ENCODE measurements at regions not wholly inside any gene's neighbourhood (a gene's known extent, or its start where the extent isn't known, plus 50 kb on each side); places are given as distances from the start of the nearest gene placed in this dataset.

DNA sequence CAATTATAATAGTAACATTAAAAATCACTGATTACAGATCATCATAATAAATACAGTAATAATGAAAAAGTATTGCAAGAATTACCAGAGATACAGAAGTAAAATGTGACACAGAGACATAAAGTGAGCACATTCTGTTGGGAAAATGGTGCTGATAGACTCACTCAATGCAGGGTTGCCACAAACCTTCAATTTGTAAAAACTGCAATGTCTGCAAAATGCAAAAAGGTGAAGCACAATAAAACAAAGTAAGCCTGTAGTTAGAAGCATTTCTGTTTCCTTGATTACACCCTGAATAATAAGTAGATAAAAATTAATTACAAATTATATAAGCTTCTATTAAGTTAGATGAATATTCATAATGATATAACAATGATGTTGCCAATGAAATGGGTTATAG, 736.2 kb upstream of the CHD1 start:
- TF ChIP-seq, protein P1, sequence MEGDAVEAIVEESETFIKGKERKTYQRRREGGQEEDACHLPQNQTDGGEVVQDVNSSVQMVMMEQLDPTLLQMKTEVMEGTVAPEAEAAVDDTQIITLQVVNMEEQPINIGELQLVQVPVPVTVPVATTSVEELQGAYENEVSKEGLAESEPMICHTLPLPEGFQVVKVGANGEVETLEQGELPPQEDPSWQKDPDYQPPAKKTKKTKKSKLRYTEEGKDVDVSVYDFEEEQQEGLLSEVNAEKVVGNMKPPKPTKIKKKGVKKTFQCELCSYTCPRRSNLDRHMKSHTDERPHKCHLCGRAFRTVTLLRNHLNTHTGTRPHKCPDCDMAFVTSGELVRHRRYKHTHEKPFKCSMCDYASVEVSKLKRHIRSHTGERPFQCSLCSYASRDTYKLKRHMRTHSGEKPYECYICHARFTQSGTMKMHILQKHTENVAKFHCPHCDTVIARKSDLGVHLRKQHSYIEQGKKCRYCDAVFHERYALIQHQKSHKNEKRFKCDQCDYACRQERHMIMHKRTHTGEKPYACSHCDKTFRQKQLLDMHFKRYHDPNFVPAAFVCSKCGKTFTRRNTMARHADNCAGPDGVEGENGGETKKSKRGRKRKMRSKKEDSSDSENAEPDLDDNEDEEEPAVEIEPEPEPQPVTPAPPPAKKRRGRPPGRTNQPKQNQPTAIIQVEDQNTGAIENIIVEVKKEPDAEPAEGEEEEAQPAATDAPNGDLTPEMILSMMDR (conservative IDR thresholded peaks at IDR 0.05 in 1 of 2, IDR thresholded peaks at IDR 0.05 in 1 of 2; ENCODE audit: low read depth in 1 of 2, low read length in 2 of 2) = no peak
- no peak for TF ChIP-seq EZH2 (IDR thresholded peaks at IDR 0.05; ENCODE audit: low read length, missing control alignments)
- Histone ChIP-seq H3K4me1 (ENCODE audit: control insufficient read depth, extremely low read depth, insufficient read depth, low read length) (no peaks in the 10 kb centered on the region), H3K9ac (ENCODE audit: insufficient read depth, low read length) (no peak overlapping the region), H3K36me3 (ENCODE audit: control insufficient read depth, insufficient read depth, low read length) (no peaks in the 10 kb centered on the region), H3K27ac (ENCODE audit: insufficient read depth, low read length) (no peak overlapping the region), H3K79me2 (ENCODE audit: control insufficient read depth, insufficient read depth, low read length) (no peaks in the 10 kb centered on the region), H3K4me3 (replicated peaks in 1 of 4; ENCODE audit: control extremely low read depth in 1 of 4, insufficient read depth in 1 of 4, low read depth in 3 of 4, low read length in 4 of 4) (no peak overlapping the region), H4K20me1 (ENCODE audit: control insufficient read depth, extremely low read depth, insufficient read depth, low read length) (no peaks in the 10 kb centered on the region), H3K4me2 (ENCODE audit: extremely low read depth, insufficient read depth, low read length) (no peak overlapping the region), H3K27me3 (ENCODE audit: control insufficient read depth, insufficient read depth, low read length) (no peaks in the 10 kb centered on the region), H2AFZ (ENCODE audit: low read length) (no peak overlapping the region), H3K9me3 (ENCODE audit: control insufficient read depth, insufficient read depth, low read depth, low read length) (no peaks in the 10 kb centered on the region)
- no peak for DNase-seq (ENCODE audit: low read depth in 2 of 2)

DNA sequence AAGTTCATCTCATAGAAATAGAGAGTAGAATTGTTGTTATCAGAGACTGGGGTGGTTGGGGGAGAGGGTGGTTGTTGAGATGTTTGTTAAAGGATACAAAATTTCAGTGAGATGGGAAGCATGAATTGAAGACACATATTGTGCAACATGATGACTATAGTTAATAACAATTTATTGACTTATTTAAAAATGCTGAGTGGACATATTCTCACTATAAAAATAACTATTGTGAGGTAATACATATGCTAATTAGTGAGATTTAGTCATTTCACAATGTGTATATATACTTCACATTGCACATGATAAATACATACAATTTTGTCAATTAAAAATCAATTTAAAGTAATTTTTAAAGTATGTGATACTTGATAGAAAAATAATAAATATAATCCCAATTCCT, 722.5 kb upstream of the CHD1 start:
- H3K9me3 ChIP-seq (ENCODE audit: control insufficient read depth, insufficient read depth, low read depth, low read length) = no peaks in the 10 kb centered on the region
- H3K4me1 ChIP-seq (ENCODE audit: control insufficient read depth, extremely low read depth, insufficient read depth, low read length) = no peaks in the 10 kb centered on the region
- H3K36me3 ChIP-seq (ENCODE audit: control insufficient read depth, insufficient read depth, low read length) = no peaks in the 10 kb centered on the region
- H3K9ac ChIP-seq (ENCODE audit: insufficient read depth, low read length) = no peak overlapping the region
- H3K27ac ChIP-seq (ENCODE audit: insufficient read depth, low read length) = no peak overlapping the region
- TF ChIP-seq, protein P1 (conservative IDR thresholded peaks at IDR 0.05 in 1 of 2, IDR thresholded peaks at IDR 0.05 in 1 of 2; ENCODE audit: low read depth in 1 of 2, low read length in 2 of 2) = no peak
- TF ChIP-seq EZH2 (IDR thresholded peaks at IDR 0.05; ENCODE audit: low read length, missing control alignments) = no peak
- no peak overlapping the region for H3K4me2 ChIP-seq (ENCODE audit: extremely low read depth, insufficient read depth, low read length)
- H2AFZ ChIP-seq (ENCODE audit: low read length) = no peak overlapping the region
- H3K27me3 ChIP-seq (ENCODE audit: control insufficient read depth, insufficient read depth, low read length) = no peaks in the 10 kb centered on the region
- H3K4me3 ChIP-seq (replicated peaks in 1 of 4; ENCODE audit: control extremely low read depth in 1 of 4, insufficient read depth in 1 of 4, low read depth in 3 of 4, low read length in 4 of 4) = no peak overlapping the region
- H4K20me1 ChIP-seq (ENCODE audit: control insufficient read depth, extremely low read depth, insufficient read depth, low read length) = no peaks in the 10 kb centered on the region
- no peaks in the 10 kb centered on the region for H3K79me2 ChIP-seq (ENCODE audit: control insufficient read depth, insufficient read depth, low read length)
- no peak for DNase-seq (ENCODE audit: low read depth in 2 of 2)

DNA sequence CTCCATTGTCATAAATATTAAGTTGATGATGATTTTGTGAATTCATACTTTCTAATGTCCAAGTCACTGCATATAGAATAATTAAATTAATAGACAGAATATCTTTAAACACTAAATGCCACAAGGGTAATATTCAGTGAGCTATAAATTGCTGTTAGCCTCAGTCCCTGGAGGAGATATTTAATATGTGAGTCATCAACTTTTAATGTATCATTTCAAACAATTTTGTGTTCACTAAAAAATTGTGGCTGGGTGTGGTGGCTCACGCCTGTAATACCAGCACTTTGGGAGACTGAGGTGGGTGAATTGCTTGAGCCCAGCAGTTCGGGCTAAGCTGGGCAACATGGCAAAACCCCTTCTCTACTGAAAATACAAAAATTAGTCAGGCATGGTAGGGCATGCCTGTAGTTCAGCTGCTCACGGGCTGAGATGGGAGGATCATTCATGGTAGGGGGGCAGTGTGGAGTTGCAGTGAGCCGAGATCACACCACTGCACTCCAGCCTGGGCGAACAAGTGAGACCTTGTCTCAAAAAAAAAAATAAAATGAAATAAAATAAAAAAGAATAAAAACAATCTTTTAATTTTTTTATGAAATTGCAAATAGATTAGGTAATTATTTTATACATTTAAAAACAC, 717.3 kb upstream of the CHD1 start:
- Histone ChIP-seq H3K9ac (ENCODE audit: insufficient read depth, low read length) (no peak overlapping the region), H3K79me2 (ENCODE audit: control insufficient read depth, insufficient read depth, low read length) (no peaks in the 10 kb centered on the region), H3K36me3 (ENCODE audit: control insufficient read depth, insufficient read depth, low read length) (no peaks in the 10 kb centered on the region), H3K27me3 (ENCODE audit: control insufficient read depth, insufficient read depth, low read length) (no peaks in the 10 kb centered on the region), H3K4me2 (ENCODE audit: extremely low read depth, insufficient read depth, low read length) (no peak overlapping the region), H3K4me3 (replicated peaks in 1 of 4; ENCODE audit: control extremely low read depth in 1 of 4, insufficient read depth in 1 of 4, low read depth in 3 of 4, low read length in 4 of 4) (no peak overlapping the region), H3K4me1 (ENCODE audit: control insufficient read depth, extremely low read depth, insufficient read depth, low read length) (no peaks in the 10 kb centered on the region), H3K9me3 (ENCODE audit: control insufficient read depth, insufficient read depth, low read depth, low read length) (no peaks in the 10 kb centered on the region), H3K27ac (ENCODE audit: insufficient read depth, low read length) (no peak overlapping the region), H4K20me1 (ENCODE audit: control insufficient read depth, extremely low read depth, insufficient read depth, low read length) (no peaks in the 10 kb centered on the region), H2AFZ (ENCODE audit: low read length) (no peak overlapping the region)
- peak in 1 of 2 donors; percentile 11 for DNase-seq (ENCODE audit: low read depth in 2 of 2)
- TF ChIP-seq, protein P1 (conservative IDR thresholded peaks at IDR 0.05 in 1 of 2, IDR thresholded peaks at IDR 0.05 in 1 of 2; ENCODE audit: low read depth in 1 of 2, low read length in 2 of 2) = no peak
- no peak for TF ChIP-seq EZH2 (IDR thresholded peaks at IDR 0.05; ENCODE audit: low read length, missing control alignments)

All from fibroblast of lung (primary cell).